H9 (cell line): ENCODE measurements at regions not wholly inside any gene's neighbourhood (a gene's known extent, or its start where the extent isn't known, plus 50 kb on each side); places are given as distances from the start of the nearest gene placed in this dataset.
A peak's percentile ranks its signal among the peaks of the same experiment; 100 is the strongest.

Experiments used
- DNase-seq: peaks from one replicate; pipeline ENCODE4 v3.0.0-alpha.2; 2017
- H2AFZ ChIP-seq: one replicate; pipeline ENCODE4 v1.6.1; 2013; ENCODE audit warnings: mild to moderate bottlenecking, low read length, control low read depth, moderate library complexity
- H2AK5ac ChIP-seq: 2 replicates; pipeline ENCODE4 v1.6.1; 2013; ENCODE audit warnings: low read length, control low read depth, mixed read lengths; ENCODE audit not compliant: insufficient read length
- H2BK120ac ChIP-seq: one replicate; pipeline ENCODE4 v1.6.1; 2013; ENCODE audit warnings: low read depth, mild to moderate bottlenecking, low read length, control low read depth, inconsistent platforms; ENCODE audit not compliant: poor library complexity, severe bottlenecking
- H2BK12ac ChIP-seq: 2 replicates; pipeline ENCODE4 v1.6.1; 2013; ENCODE audit warnings: low read length, control low read depth, mixed read lengths, low read depth; ENCODE audit not compliant: insufficient read length
- H2BK15ac ChIP-seq: 2 replicates; pipeline ENCODE4 v1.6.1; 2013; ENCODE audit warnings: low read depth, low read length, control low read depth
- H2BK20ac ChIP-seq: one replicate; pipeline ENCODE4 v1.6.1; 2013; ENCODE audit warnings: low read depth, mild to moderate bottlenecking, low read length, control low read depth, inconsistent platforms; ENCODE audit not compliant: poor library complexity, severe bottlenecking
- H2BK5ac ChIP-seq: 2 replicates; pipeline ENCODE4 v1.6.1; 2013; ENCODE audit warnings: low read length, control low read depth, mixed read lengths; ENCODE audit not compliant: insufficient read length
- H3K14ac ChIP-seq: 2 replicates; pipeline ENCODE4 v1.6.1; 2013; ENCODE audit warnings: low read length, control low read depth; ENCODE audit not compliant: insufficient read depth
- H3K18ac ChIP-seq: 2 replicates; pipeline ENCODE4 v1.6.1; 2013; ENCODE audit warnings: low read depth, mild to moderate bottlenecking, mixed read lengths, low read length, control low read depth; ENCODE audit not compliant: insufficient read length
- H3K23ac ChIP-seq: 2 replicates; pipeline ENCODE4 v1.6.1; 2013; ENCODE audit warnings: low read length, control low read depth, mixed read lengths, low read depth; ENCODE audit not compliant: insufficient read length
- H3K23me2 ChIP-seq: 2 replicates; pipeline ENCODE4 v1.6.1; 2013; ENCODE audit warnings: low read depth, mild to moderate bottlenecking, mixed read lengths, low read length, control low read depth; ENCODE audit not compliant: insufficient read length, poor library complexity, severe bottlenecking
- H3K27ac ChIP-seq: 2 replicates; pipeline ENCODE4 v1.5.1; 2013; ENCODE audit warnings: low read length, control low read depth, mixed read lengths, low read depth; ENCODE audit not compliant: insufficient read length
- H3K27me3 ChIP-seq: 2 replicates; pipeline ENCODE4 v1.6.1; 2013; ENCODE audit warnings: low read length, control low read depth, inconsistent platforms; ENCODE audit not compliant: insufficient read depth
- H3K4ac ChIP-seq: 2 replicates; pipeline ENCODE4 v1.6.1; 2013; ENCODE audit warnings: low read depth, mild to moderate bottlenecking, control low read depth, inconsistent platforms, low read length, moderate library complexity
- H3K4me1 ChIP-seq: 2 replicates; pipeline ENCODE4 v1.6.1; 2013; ENCODE audit warnings: low read length, control low read depth, inconsistent platforms; ENCODE audit not compliant: insufficient read depth
- H3K4me2 ChIP-seq: 2 replicates; pipeline ENCODE4 v1.6.1; 2013; ENCODE audit warnings: low read length, control low read depth, mixed read lengths; ENCODE audit not compliant: insufficient read length, insufficient read depth
- H3K56ac ChIP-seq: 2 replicates; pipeline ENCODE4 v1.6.1; 2013; ENCODE audit warnings: low read depth, mild to moderate bottlenecking, mixed read lengths, low read length, control low read depth; ENCODE audit not compliant: insufficient read length
- H3K79me1 ChIP-seq: 2 replicates; pipeline ENCODE4 v1.6.1; 2013; ENCODE audit warnings: low read depth, mild to moderate bottlenecking, moderate library complexity, low read length, control low read depth, inconsistent platforms; ENCODE audit not compliant: insufficient read depth, poor library complexity, severe bottlenecking
- H3K79me2 ChIP-seq: 2 replicates; pipeline ENCODE4 v1.6.1; 2013; ENCODE audit warnings: low read length, control low read depth, inconsistent platforms; ENCODE audit not compliant: insufficient read depth
- H3K9ac ChIP-seq: 2 replicates; pipeline ENCODE4 v1.6.1; 2013; ENCODE audit warnings: low read length, control low read depth, mixed read lengths; ENCODE audit not compliant: insufficient read length; ENCODE audit errors: extremely low read depth
- H3K9me3 ChIP-seq: one replicate; pipeline ENCODE4 v1.6.1; 2013; ENCODE audit warnings: low read depth, low read length, inconsistent platforms; ENCODE audit not compliant: control insufficient read depth
- H3T11ph ChIP-seq: one replicate; pipeline ENCODE4 v1.6.1; 2013; ENCODE audit warnings: mild to moderate bottlenecking, low read length, control low read depth, inconsistent platforms
- H4K20me1 ChIP-seq: one replicate; pipeline ENCODE4 v1.6.1; 2013; ENCODE audit not compliant: control insufficient read depth, insufficient read length, insufficient read depth
- H4K5ac ChIP-seq: 2 replicates; pipeline ENCODE4 v1.6.1; 2013; ENCODE audit warnings: low read depth, mild to moderate bottlenecking, mixed read lengths, low read length, control low read depth; ENCODE audit not compliant: insufficient read length
- H4K8ac ChIP-seq: replicated peaks from 2 replicates; pipeline ENCODE4 v1.6.1; 2013; ENCODE audit warnings: low read length, control low read depth, mixed read lengths, low read depth; ENCODE audit not compliant: insufficient read length
- H4K91ac ChIP-seq: 2 replicates; pipeline ENCODE4 v1.6.1; 2013; ENCODE audit warnings: low read depth, mild to moderate bottlenecking, moderate library complexity, mixed read lengths, low read length, control low read depth; ENCODE audit not compliant: insufficient read length
- H3K27ac Mint-ChIP-seq, 3 experiments: 2 replicates in 2 of 3; 3 replicates in 1 of 3; pipeline ENCODE4 v1.8.0; 2020 to 2021; ENCODE audit warnings: mixed read lengths in 3 of 3, mild to moderate bottlenecking in 1 of 3, moderate library complexity in 1 of 3
- H3K27me3 Mint-ChIP-seq: 2 replicates; pipeline ENCODE4 v1.8.0; 2021; ENCODE audit warnings: low read depth, mild to moderate bottlenecking, moderate library complexity, mixed read lengths
- H3K36me3 Mint-ChIP-seq, 3 experiments: 2 replicates in 2 of 3; 3 replicates in 1 of 3; pipeline ENCODE4 v1.8.0; 2020 to 2021; ENCODE audit warnings: low read depth in 3 of 3, mixed read lengths in 3 of 3; ENCODE audit not compliant: insufficient read depth in 1 of 3
- H3K4me1 Mint-ChIP-seq, 2 experiments: 2 replicates each; pipeline ENCODE4 v1.8.0; 2020; ENCODE audit warnings: mixed read lengths in 2 of 2
- H3K4me3 Mint-ChIP-seq, 2 experiments: 2 replicates in 1 of 2; 3 replicates in 1 of 2; pipeline ENCODE4 v1.8.0; 2020 to 2021; ENCODE audit warnings: mild to moderate bottlenecking in 2 of 2, mixed read lengths in 2 of 2, moderate library complexity in 1 of 2
- H3K9me3 Mint-ChIP-seq, 2 experiments: 2 replicates in 1 of 2; 3 replicates in 1 of 2; pipeline ENCODE4 v1.8.0; 2020; ENCODE audit warnings: mild to moderate bottlenecking in 2 of 2, mixed read lengths in 2 of 2, moderate library complexity in 1 of 2
- WGBS: extraction: QIAGEN DNeasy Blood & Tissue Kit; methylation state at CpG from one replicate; pipeline ENCODE4 v1.1.7; 2013; ENCODE audit warnings: missing lambda C conversion rate, low lambda C conversion rate, mixed read lengths; ENCODE audit not compliant: insufficient read length; ENCODE audit errors: extremely low coverage; 5-methylcytosine and 5-hydroxymethylcytosine counted together
- TF ChIP-seq, protein P1 (sequence below): fragments of 200-600 bp; sonication (generic); conservative IDR thresholded peaks from 3 replicates; pipeline ENCODE4 v1.8.0; 2021; ENCODE audit warnings: antibody characterized with exemption, mild to moderate bottlenecking

DNA sequence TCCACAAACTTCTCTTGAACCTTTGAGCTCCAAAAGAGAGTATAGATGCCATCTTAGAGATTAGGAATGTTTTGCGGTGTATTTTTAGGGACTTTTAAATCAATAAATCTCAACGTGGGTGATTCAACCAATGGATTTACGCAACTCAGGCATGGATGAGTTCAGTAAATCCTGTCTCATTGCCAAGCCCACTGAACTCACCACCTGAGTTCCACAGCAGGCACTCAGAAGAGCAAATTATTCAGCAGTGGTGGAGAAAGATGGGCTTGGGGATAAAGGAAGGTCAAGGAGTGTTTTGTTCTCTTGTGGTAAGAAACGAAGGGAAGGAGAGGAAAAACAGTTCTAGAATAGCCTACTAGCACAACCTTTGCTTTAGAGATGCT is 68.7 kb upstream of the HMGA2 start:
- Mint-ChIP-seq H3K4me1 (peaks cover 29 to 32% of the 10 kb centered on the region in 2 experiments), H3K27ac (peak overlapping the region in 1 of 3 experiments; percentile 3; a peak in 3 of 7 replicates), H3K4me3 (no peak overlapping the region), H3K27me3 (peaks cover 2% of the 10 kb centered on the region), H3K36me3 (peaks cover 0 to 2% (median 0%) of the 10 kb centered on the region in 3 experiments; a peak in 2 of 7 replicates), H3K9me3 (no peaks in the 10 kb centered on the region)
- Histone ChIP-seq H3K4me1 (peaks cover 17% of the 10 kb centered on the region), H3K23ac (no peak overlapping the region), H2BK5ac (no peak overlapping the region), H3T11ph (no peak overlapping the region), H4K20me1 (no peaks in the 10 kb centered on the region), H2AFZ (no peak overlapping the region), H3K27me3 (no peaks in the 10 kb centered on the region), H4K91ac (no peak overlapping the region), H2BK15ac (no peak overlapping the region), H2AK5ac (no peak overlapping the region), H2BK120ac (no peak overlapping the region), H3K4ac (no peak overlapping the region), H3K14ac (no peak overlapping the region), H2BK20ac (no peak overlapping the region), H3K4me2 (no peak overlapping the region), H3K9me3 (no peaks in the 10 kb centered on the region), H4K5ac (no peak overlapping the region), H3K23me2 (no peaks in the 10 kb centered on the region), H2BK12ac (no peak overlapping the region), H3K27ac (no peak overlapping the region), H4K8ac (no peak overlapping the region), H3K79me2 (no peaks in the 10 kb centered on the region), H3K79me1 (no peaks in the 10 kb centered on the region), H3K18ac (no peak overlapping the region), H3K9ac (no peak overlapping the region), H3K56ac (no peak overlapping the region)
- TF ChIP-seq, protein P1, sequence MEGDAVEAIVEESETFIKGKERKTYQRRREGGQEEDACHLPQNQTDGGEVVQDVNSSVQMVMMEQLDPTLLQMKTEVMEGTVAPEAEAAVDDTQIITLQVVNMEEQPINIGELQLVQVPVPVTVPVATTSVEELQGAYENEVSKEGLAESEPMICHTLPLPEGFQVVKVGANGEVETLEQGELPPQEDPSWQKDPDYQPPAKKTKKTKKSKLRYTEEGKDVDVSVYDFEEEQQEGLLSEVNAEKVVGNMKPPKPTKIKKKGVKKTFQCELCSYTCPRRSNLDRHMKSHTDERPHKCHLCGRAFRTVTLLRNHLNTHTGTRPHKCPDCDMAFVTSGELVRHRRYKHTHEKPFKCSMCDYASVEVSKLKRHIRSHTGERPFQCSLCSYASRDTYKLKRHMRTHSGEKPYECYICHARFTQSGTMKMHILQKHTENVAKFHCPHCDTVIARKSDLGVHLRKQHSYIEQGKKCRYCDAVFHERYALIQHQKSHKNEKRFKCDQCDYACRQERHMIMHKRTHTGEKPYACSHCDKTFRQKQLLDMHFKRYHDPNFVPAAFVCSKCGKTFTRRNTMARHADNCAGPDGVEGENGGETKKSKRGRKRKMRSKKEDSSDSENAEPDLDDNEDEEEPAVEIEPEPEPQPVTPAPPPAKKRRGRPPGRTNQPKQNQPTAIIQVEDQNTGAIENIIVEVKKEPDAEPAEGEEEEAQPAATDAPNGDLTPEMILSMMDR, result no peak
- no peak for DNase-seq
- WGBS, result no CpG with 5 or more reads among the region's 4 CpGs
